GM21529 (cell line): ENCODE measurements at regions not wholly inside any gene's neighbourhood (a gene's known extent, or its start where the extent isn't known, plus 50 kb on each side); places are given as distances from the start of the nearest gene placed in this dataset.
"Not testable (repeated sequence)": the region's sequence is repeated elsewhere in the genome, so short reads cannot be mapped to it uniquely, and the experiment has no call there.

Experiments
- ATAC-seq: cut with Tn5 transposase; IDR thresholded peaks from one replicate; pipeline ENCODE4 v1.9.1; 2021; ENCODE audit not compliant: unreplicated experiment

- ATAC-seq, result no peak
These were observed 199.4 kb upstream of the ST8SIA4 start for GRCh38 chr5:101102506-101102905.

GRCh38 chr5:101091902-101092301 lies 188.8 kb upstream of the ST8SIA4 start:
- no peak for ATAC-seq

GRCh38 chr5:101084353-101084752 lies 181.3 kb upstream of the ST8SIA4 start:
- ATAC-seq, result no peak

GRCh38 chr5:101080462-101081240 lies 177.6 kb upstream of the ST8SIA4 start:
- no peak for ATAC-seq

GRCh38 chr5:101068298-101068697 lies 165.2 kb upstream of the ST8SIA4 start:
- no peak for ATAC-seq

- no peak for ATAC-seq
These were observed 164.3 kb upstream of the ST8SIA4 start for GRCh38 chr5:101067429-101067828.

GRCh38 chr5:101062902-101063301 lies 159.8 kb upstream of the ST8SIA4 start:
- ATAC-seq, result no peak

GRCh38 chr5:101047181-101047580 lies 144.1 kb upstream of the ST8SIA4 start:
- peak; percentile 61 for ATAC-seq

GRCh38 chr5:101045689-101046088 lies 142.6 kb upstream of the ST8SIA4 start:
- ATAC-seq, result peak; percentile 46

- not testable (repeated sequence) for ATAC-seq
These were observed 136.9 kb upstream of the ST8SIA4 start for GRCh38 chr5:101040002-101040401.

GRCh38 chr5:101036778-101037177 lies 133.7 kb upstream of the ST8SIA4 start:
- ATAC-seq, result no peak

- no peak for ATAC-seq
These were observed 132.3 kb upstream of the ST8SIA4 start for GRCh38 chr5:101035425-101035824.

- ATAC-seq, result peak; percentile 62
These were observed 121.2 kb upstream of the ST8SIA4 start for GRCh38 chr5:101024299-101024698.

GRCh38 chr5:101018299-101018698 lies 115.2 kb upstream of the ST8SIA4 start:
- no peak for ATAC-seq

GRCh38 chr5:101012880-101013279 lies 109.8 kb upstream of the ST8SIA4 start:
- ATAC-seq, result no peak

- peak; percentile 99 for ATAC-seq
These were observed 106.9 kb upstream of the ST8SIA4 start for GRCh38 chr5:101009758-101010519.

- ATAC-seq, result no peak
These were observed 89.3 kb upstream of the ST8SIA4 start for GRCh38 chr5:100992354-100992753.

- not testable (repeated sequence) for ATAC-seq
These were observed 80.5 kb upstream of the ST8SIA4 start for GRCh38 chr5:100983601-100984000.

GRCh38 chr5:100974082-100974481 lies 71.0 kb upstream of the ST8SIA4 start:
- no peak for ATAC-seq

GRCh38 chr5:100970646-100971255 lies 67.7 kb upstream of the ST8SIA4 start:
- ATAC-seq, result no peak

GRCh38 chr5:100965291-100965690 lies 62.2 kb upstream of the ST8SIA4 start:
- ATAC-seq, result no peak
